ENCODE measurements at regions not wholly inside any gene's neighbourhood (a gene's known extent, or its start where the extent isn't known, plus 50 kb on each side); places are given as distances from the start of the nearest gene placed in this dataset.

- Histone ChIP-seq H3K36me3 (ENCODE audit: control insufficient read depth in 2 of 2, insufficient read depth in 1 of 2, low read length in 2 of 2) (no peaks in the 10 kb centered on the region), H3K9me3 (ENCODE audit: control insufficient read depth, insufficient read depth, low read depth, low read length) (no peaks in the 10 kb centered on the region), H3K27ac (ENCODE audit: extremely low read depth, low read depth, low read length) (no peak overlapping the region), H3K4me3 (ENCODE audit: low read depth, low read length) (no peak overlapping the region), H3K4me1 (ENCODE audit: control insufficient read depth, insufficient read depth, low read length) (peaks cover 9% of the 10 kb centered on the region; the same call in 1 of the 2 replicates)
- ChIA-PET CTCF (interaction anchor here (1.1 to 2.4 kb wide), 2 partner anchors 8 to 28 kb away, joined by 3 to 10 read pairs; no protein-coding TSS in a partner anchor), POLR2A (no interaction called here)
- TF ChIP-seq ZNF776 (tag by site-specific recombination; IDR thresholded peaks at IDR 0.05; ENCODE audit: borderline replicate concordance) (no peak), ZNF26 (tag by site-specific recombination; IDR thresholded peaks at IDR 0.05) (no peak)
Measured at GRCh38 chr9:108784998-108785397, 70.8 kb downstream of the ACTL7B start.

- H3K36me3 ChIP-seq (ENCODE audit: control insufficient read depth in 2 of 2, insufficient read depth in 1 of 2, low read length in 2 of 2): no peaks in the 10 kb centered on the region
- ChIA-PET POLR2A (no interaction called here), CTCF (interaction anchor here (0.7 to 1.1 kb wide), 4 partner anchors 16 to 401 kb away, joined by 3 to 4 read pairs (median 4); no protein-coding TSS in a partner anchor)
- H3K4me1 ChIP-seq (ENCODE audit: control insufficient read depth, insufficient read depth, low read length): peaks cover 9% of the 10 kb centered on the region; the same call in 1 of the 2 replicates
- H3K27ac ChIP-seq (ENCODE audit: extremely low read depth, low read depth, low read length): no peak overlapping the region
- no peaks in the 10 kb centered on the region for H3K9me3 ChIP-seq (ENCODE audit: control insufficient read depth, insufficient read depth, low read depth, low read length)
- no peak for TF ChIP-seq ZNF423 (tag by site-specific recombination; IDR thresholded peaks at IDR 0.05)
- TF ChIP-seq ZNF169 (tag by site-specific recombination; IDR thresholded peaks at IDR 0.05): no peak
- TF ChIP-seq KLF8 (tag by site-specific recombination; IDR thresholded peaks at IDR 0.05): no peak
- no peak for TF ChIP-seq ZNF155 (tag by site-specific recombination; IDR thresholded peaks at IDR 0.05)
- TF ChIP-seq ZNF701 (tag by site-specific recombination; IDR thresholded peaks at IDR 0.05): no peak
- no peak for TF ChIP-seq BCL6B (tag by site-specific recombination; IDR thresholded peaks at IDR 0.05)
- no peak for TF ChIP-seq ZFP41 (tag by site-specific recombination; IDR thresholded peaks at IDR 0.05; ENCODE audit: borderline replicate concordance)
- TF ChIP-seq TSHZ1 (tag by site-specific recombination; IDR thresholded peaks at IDR 0.05; ENCODE audit: borderline replicate concordance): no peak
- no peak for TF ChIP-seq ZNF221 (tag by site-specific recombination; IDR thresholded peaks at IDR 0.05; ENCODE audit: borderline replicate concordance)
- no peak for TF ChIP-seq ZNF747 (tag by site-specific recombination; IDR thresholded peaks at IDR 0.05)
- no peak for TF ChIP-seq TRIM28 (IDR thresholded peaks at IDR 0.05; ENCODE audit: borderline replicate concordance, low read length)
- no peak for TF ChIP-seq ZBTB8A (tag by site-specific recombination; IDR thresholded peaks at IDR 0.05)
- TF ChIP-seq ZNF302 (tag by site-specific recombination; IDR thresholded peaks at IDR 0.05; ENCODE audit: low read depth): no peak
- no peak for TF ChIP-seq ZNF174 (tag by site-specific recombination; IDR thresholded peaks at IDR 0.05)
- no peak for TF ChIP-seq ZBTB6 (tag by site-specific recombination; IDR thresholded peaks at IDR 0.05)
- no peak for TF ChIP-seq OSR2 (tag by site-specific recombination; IDR thresholded peaks at IDR 0.05)
- TF ChIP-seq ZNF248 (tag by site-specific recombination; IDR thresholded peaks at IDR 0.05): no peak
- no peak for TF ChIP-seq ZBTB49 (tag by site-specific recombination; IDR thresholded peaks at IDR 0.05; ENCODE audit: low read depth)
- H3K4me3 ChIP-seq (ENCODE audit: low read depth, low read length): no peak overlapping the region
Measured at GRCh38 chr9:108783731-108784495, 71.9 kb downstream of the ACTL7B start.
